HG03045 (cell line): ENCODE measurements at regions not wholly inside any gene's neighbourhood (a gene's known extent, or its start where the extent isn't known, plus 50 kb on each side); places are given as distances from the start of the nearest gene placed in this dataset.
"Not testable (repeated sequence)": the region's sequence is repeated elsewhere in the genome, so short reads cannot be mapped to it uniquely, and the experiment has no call there.

ENCODE experiments used
- ATAC-seq: cut with Tn5 transposase; IDR thresholded peaks from one replicate; pipeline ENCODE4 v1.9.1; 2021; ENCODE audit warnings: mild to moderate bottlenecking, moderate library complexity; ENCODE audit not compliant: unreplicated experiment

DNA sequence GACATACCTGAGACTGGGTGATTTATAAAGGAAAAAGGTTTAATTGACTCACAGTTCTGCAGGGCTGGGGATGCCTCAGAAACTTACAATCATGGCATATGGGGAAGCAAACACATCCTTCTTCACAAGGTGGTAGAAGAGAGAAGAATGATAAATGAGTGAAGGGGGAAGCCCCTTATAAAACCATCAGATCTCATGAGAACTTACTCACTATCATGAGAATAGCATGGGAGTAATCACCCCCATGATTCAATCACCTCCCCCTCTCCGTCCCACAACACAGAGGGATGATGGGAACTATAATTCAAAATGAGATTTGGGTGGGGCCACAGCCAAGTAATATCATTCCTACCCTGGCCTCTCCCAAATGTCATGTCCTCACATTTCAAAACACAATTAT is 1206.0 kb upstream of the CELF4 start:
- ATAC-seq: not testable (repeated sequence)

DNA sequence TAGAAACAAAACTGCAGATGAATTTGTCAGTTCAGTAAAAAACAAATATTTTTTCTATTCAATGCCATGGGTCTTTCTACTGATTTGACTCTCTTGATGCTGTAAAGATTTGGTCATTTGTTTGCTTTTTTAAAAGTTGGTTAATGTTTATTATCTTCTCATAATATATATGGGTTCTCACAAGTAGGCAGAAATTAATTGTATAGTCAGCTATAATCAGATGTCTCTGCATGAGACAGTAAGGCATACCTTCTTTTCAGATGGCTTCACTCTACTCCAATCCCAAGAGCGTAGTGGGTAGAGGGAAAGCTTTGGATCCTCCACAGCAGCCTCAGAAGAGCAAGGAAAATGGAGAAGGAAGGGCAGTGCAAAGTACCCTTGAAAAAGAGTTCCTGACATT is 1202.9 kb upstream of the CELF4 start:
- ATAC-seq: no peak

- no peak for ATAC-seq
Measured at GRCh38 chr18:38759457-38759856, 1193.9 kb upstream of the CELF4 start.

DNA sequence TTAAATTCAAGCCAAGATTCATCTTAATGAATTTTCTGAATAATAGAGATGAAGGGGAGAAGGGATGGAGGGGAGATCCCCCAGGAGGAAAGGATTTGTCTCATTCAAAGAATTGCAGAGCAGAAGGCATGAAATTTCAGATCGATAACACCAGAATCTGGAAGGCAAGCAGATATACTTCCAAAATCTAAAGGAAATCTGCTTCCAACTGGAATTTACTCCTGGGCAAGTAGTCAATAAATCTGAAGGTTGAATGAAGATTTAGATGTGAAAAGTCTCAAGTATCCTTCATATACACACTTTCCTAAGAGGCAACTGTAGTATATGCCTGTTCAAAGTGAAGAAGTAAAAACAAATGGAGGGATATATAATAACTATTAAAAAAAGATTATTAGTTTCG is 1190.8 kb upstream of the CELF4 start:
- no peak for ATAC-seq

GRCh38 chr18:38752430-38752829 is 1186.8 kb upstream of the CELF4 start:
- no peak for ATAC-seq

- no peak for ATAC-seq
Measured at GRCh38 chr18:38751898-38752297, 1186.3 kb upstream of the CELF4 start.

DNA sequence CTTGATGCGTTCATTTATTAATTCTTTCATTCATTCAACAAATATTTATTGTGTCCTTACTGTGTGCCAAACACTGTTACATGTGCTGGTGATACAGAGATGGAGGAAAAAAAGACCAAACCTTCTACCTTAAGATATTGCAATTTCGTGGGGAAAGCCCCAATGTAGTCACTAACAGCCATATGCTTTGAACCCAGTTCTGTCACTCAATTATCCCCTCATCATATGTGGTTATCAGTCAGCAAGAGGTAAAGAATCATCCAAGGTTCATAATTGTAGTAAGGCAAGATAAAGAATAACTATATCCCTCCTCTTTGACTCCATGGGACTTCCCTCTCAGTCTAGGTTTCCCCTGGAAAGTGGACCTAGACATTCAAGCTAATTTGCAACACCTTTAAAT is 1185.6 kb upstream of the CELF4 start:
- no peak for ATAC-seq

GRCh38 chr18:38750751-38751150 is 1185.2 kb upstream of the CELF4 start:
- no peak for ATAC-seq

- ATAC-seq: no peak
Measured at GRCh38 chr18:38747153-38747552, 1181.6 kb upstream of the CELF4 start.

GRCh38 chr18:38720181-38720580 is 1154.6 kb upstream of the CELF4 start:
- ATAC-seq: not testable (repeated sequence)

DNA sequence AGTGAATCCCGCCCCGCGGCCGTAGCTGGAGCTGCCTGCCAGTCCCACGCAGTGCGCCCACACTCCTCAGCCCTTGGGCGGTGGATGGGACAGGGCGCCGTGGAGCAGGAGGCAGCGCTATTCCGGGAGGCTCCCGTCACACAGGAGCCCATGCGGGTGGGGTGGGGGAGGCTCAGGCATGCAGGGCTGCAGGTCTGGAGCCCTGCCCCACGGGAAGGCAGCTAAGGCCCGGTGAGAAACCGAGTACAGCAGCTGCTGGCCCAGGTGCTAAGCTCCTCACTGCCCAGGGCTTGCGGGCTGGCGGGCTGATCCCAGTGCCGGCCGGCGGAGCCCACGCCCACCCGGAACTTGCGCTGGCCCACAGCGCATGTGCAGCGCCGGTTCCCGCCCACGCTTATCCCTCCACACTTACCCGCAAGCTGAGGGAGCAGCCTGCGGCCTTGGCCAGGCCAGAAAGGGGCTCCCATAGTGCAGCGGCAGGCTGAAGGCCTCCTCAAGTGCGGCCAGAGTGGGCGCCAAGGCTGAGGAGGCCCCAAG is 1152.8 kb upstream of the CELF4 start:
- ATAC-seq: no peak

GRCh38 chr18:38709122-38709521 is 1143.5 kb upstream of the CELF4 start:
- ATAC-seq: no peak

- no peak for ATAC-seq
Measured at GRCh38 chr18:38706373-38706772, 1140.8 kb upstream of the CELF4 start.

GRCh38 chr18:38698088-38698487 is 1132.5 kb upstream of the CELF4 start:
- no peak for ATAC-seq

GRCh38 chr18:38695559-38696280 is 1130.1 kb upstream of the CELF4 start:
- ATAC-seq: no peak

DNA sequence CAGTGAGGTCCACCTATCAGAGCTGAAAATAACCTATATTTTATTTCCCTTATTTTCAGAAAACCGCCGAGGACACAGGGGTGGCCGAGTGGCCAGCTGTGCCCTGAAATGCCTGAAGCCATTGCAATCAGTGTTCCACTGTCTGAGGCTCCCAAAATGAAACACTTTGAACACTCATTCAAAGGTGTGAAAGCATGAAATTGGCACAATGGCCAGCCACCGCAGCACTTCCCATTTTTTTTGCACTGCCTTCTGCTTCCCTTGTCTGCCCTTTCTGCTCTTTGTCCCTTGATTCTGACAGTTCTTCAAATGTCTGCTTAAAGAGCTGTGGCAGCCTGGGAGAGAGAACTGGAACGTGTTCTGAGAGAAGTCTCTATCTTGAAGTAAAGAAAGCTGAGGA is 1127.5 kb upstream of the CELF4 start:
- no peak for ATAC-seq

GRCh38 chr18:38690626-38691025 is 1125.0 kb upstream of the CELF4 start:
- no peak for ATAC-seq

DNA sequence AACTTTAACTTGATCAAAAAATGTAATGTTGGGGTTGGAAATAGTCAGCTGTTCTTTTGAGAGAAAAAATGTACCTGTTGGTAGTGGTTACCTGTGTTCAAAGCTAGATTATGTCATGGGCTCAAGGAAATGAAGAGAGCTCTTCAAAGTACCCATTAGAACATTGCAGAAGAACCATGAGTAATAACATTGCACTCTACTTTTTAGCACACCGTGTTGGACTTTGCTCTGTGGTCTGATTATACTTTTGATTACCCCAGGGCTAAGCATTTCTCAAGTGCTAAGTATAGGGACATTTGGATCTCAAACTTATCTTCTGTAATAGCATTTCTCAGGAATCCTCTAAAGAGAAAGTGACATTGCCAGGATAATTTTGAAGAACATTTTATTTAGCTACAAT is 1122.8 kb upstream of the CELF4 start:
- no peak for ATAC-seq

DNA sequence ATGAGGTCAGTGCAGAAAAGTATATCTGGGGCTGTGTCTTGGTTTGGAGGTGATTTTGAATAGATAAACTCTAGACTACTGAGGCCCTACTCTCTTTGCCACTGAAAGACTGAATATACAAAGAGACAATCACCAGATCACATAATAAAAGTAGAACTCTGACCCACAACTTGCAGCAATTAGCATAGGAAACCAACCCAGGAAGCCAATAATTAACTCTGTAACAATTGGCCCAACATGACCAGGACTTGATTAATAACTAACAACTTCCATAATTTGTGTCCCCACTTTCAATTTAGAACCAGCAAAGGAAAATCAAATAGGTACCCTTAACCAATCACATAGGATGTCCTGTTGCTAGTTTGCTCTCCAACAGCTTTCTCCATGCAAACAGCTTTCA is 1104.9 kb upstream of the CELF4 start:
- no peak for ATAC-seq

GRCh38 chr18:38664929-38665328 is 1099.3 kb upstream of the CELF4 start:
- no peak for ATAC-seq

GRCh38 chr18:38663682-38664081 is 1098.1 kb upstream of the CELF4 start:
- ATAC-seq: no peak

GRCh38 chr18:38663270-38663669 is 1097.7 kb upstream of the CELF4 start:
- no peak for ATAC-seq

DNA sequence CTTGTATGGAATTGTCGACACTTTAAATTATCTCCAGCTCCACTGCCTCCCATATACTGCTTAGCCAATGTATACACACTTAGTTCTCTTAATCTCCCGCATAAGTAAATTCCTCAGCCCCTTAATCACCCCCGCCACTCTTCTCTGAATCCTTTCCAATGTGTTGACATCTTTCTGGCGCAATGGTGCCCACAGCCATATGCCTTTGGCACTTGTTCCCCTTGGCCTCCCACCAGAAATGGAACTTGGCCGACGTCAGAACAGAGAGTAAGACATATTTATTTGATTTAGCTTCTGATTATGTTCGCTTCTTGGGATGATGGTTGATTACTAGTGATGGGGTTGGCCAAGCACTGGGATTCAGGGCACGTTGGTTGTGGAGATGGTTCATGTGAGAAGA is 1089.3 kb upstream of the CELF4 start:
- no peak for ATAC-seq
